Testis (tissue), 2 donors: ENCODE measurements at regions not wholly inside any gene's neighbourhood (a gene's known extent, or its start where the extent isn't known, plus 50 kb on each side); places are given as distances from the start of the nearest gene placed in this dataset.

ENCODE experiments used
- DNase-seq: peaks from one replicate; pipeline ENCODE4 v3.0.0-alpha.2; 2019
- H3K27ac ChIP-seq, 2 donors: fragments of 200-600 bp; sonication (generic); one replicate each; pipeline ENCODE4 v1.5.1; 2019
- H3K27me3 ChIP-seq: fragments of 200-600 bp; sonication (generic); one replicate; pipeline ENCODE4 v1.5.1; 2019
- H3K36me3 ChIP-seq: fragments of 200-600 bp; sonication (generic); one replicate; pipeline ENCODE4 v1.5.1; 2017; ENCODE audit warnings: low read depth; ENCODE audit errors: missing control alignments
- H3K4me1 ChIP-seq: fragments of 200-600 bp; sonication (generic); one replicate; pipeline ENCODE4 v1.5.1; 2019
- H3K4me3 ChIP-seq, 2 donors: fragments of 200-600 bp; sonication (generic); one replicate each; pipeline ENCODE4 v1.5.1; 2017 to 2019
- H3K9me3 ChIP-seq: fragments of 200-600 bp; sonication (generic); one replicate; pipeline ENCODE4 v1.5.1; 2017
- CTCF ChIP-seq, 3 experiments: fragments of 450-650 bp in 2 of 3; fragments of 200-600 bp in 1 of 3; sonication (generic) in 1 of 3; IDR thresholded peaks; one replicate each; pipeline ENCODE4 v1.5.1; 2016 to 2019; ENCODE audit warnings: antibody characterized with exemption in 3 of 3, mild to moderate bottlenecking in 2 of 3, moderate library complexity in 1 of 3
- POLR2A ChIP-seq: fragments of 450-650 bp; IDR thresholded peaks from one replicate; pipeline ENCODE4 v1.6.1; 2017; ENCODE audit warnings: antibody characterized with exemption, mild to moderate bottlenecking, moderate library complexity
- WGBS, 2 donors: methylation state at CpG; one replicate each; pipeline ENCODE4 v1.1.5; 2018; 5-methylcytosine and 5-hydroxymethylcytosine counted together
- intact Hi-C: fragments of 100-400 bp; cut with DNase I; formaldehyde crosslinking; loops from one replicate; pipeline ENCODE4 v1.15.1; 2023; ENCODE audit warnings: low total_unique reads

- Histone ChIP-seq H3K27ac (no peak overlapping the region), H3K4me3 (no peak overlapping the region), H3K9me3 (no peaks in the 10 kb centered on the region), H3K27me3 (no peaks in the 10 kb centered on the region), H3K36me3 (no peaks in the 10 kb centered on the region), H3K4me1 (peaks cover 18% of the 10 kb centered on the region)
- WGBS, 2 donors: 14 to 53% methylated on average over 1 of the region's 1 CpG
- intact Hi-C loops: no loop called here
- TF ChIP-seq CTCF (IDR thresholded peaks at IDR 0.05) (no peak), POLR2A (no peak)
- DNase-seq: no peak
Observed at GRCh38 chr5:87136096-87136495, 131.6 kb upstream of the RASA1 start.

GRCh38 chr5:87136733-87137132, 130.9 kb upstream of the RASA1 start:
- no peaks in the 10 kb centered on the region for H3K36me3 ChIP-seq
- WGBS, 2 donors: 54 to 61% methylated on average over 1 of the region's 1 CpG
- TF ChIP-seq POLR2A (no peak), CTCF (IDR thresholded peaks at IDR 0.05) (no peak)
- H3K4me1 ChIP-seq: peaks cover 18% of the 10 kb centered on the region
- intact Hi-C loops: no loop called here
- peak; percentile 29 for DNase-seq
- no peaks in the 10 kb centered on the region for H3K9me3 ChIP-seq
- H3K4me3 ChIP-seq: no peak overlapping the region
- no peaks in the 10 kb centered on the region for H3K27me3 ChIP-seq
- H3K27ac ChIP-seq: peak overlapping the region in 1 of 2 donors; percentile 54

GRCh38 chr5:87137283-87137682, 130.4 kb upstream of the RASA1 start:
- H3K4me3 ChIP-seq: no peak overlapping the region
- intact Hi-C loops: no loop called here
- peak; percentile 57 for DNase-seq
- no peaks in the 10 kb centered on the region for H3K27me3 ChIP-seq
- 36 to 42% methylated on average over 3 of the region's 3 CpGs for WGBS, 2 donors
- H3K27ac ChIP-seq: no peak overlapping the region
- peaks cover 18% of the 10 kb centered on the region for H3K4me1 ChIP-seq
- no peak for TF ChIP-seq CTCF (IDR thresholded peaks at IDR 0.05)
- TF ChIP-seq POLR2A: no peak
- H3K36me3 ChIP-seq: no peaks in the 10 kb centered on the region
- H3K9me3 ChIP-seq: no peaks in the 10 kb centered on the region

GRCh38 chr5:87138091-87138805, 129.4 kb upstream of the RASA1 start:
- H3K4me3 ChIP-seq: no peak overlapping the region
- DNase-seq: no peak
- H3K9me3 ChIP-seq: no peaks in the 10 kb centered on the region
- H3K27ac ChIP-seq: peak overlapping the region in 1 of 2 donors; percentile 18
- no peaks in the 10 kb centered on the region for H3K27me3 ChIP-seq
- 26 to 41% methylated on average over 2 of the region's 2 CpGs for WGBS, 2 donors
- H3K4me1 ChIP-seq: peaks cover 18% of the 10 kb centered on the region
- H3K36me3 ChIP-seq: no peaks in the 10 kb centered on the region
- TF ChIP-seq CTCF (IDR thresholded peaks at IDR 0.05) (no peak), POLR2A (no peak)
- intact Hi-C loops: no loop called here

GRCh38 chr5:87139795-87140194, 127.9 kb upstream of the RASA1 start:
- intact Hi-C loops: no loop called here
- H3K9me3 ChIP-seq: no peaks in the 10 kb centered on the region
- no peak for DNase-seq
- TF ChIP-seq CTCF (IDR thresholded peaks at IDR 0.05): no peak
- TF ChIP-seq POLR2A: no peak
- no peak overlapping the region for H3K27ac ChIP-seq
- no peaks in the 10 kb centered on the region for H3K27me3 ChIP-seq
- H3K36me3 ChIP-seq: no peaks in the 10 kb centered on the region
- H3K4me1 ChIP-seq: peaks cover 18% of the 10 kb centered on the region
- no peak overlapping the region for H3K4me3 ChIP-seq
